HCT116 (cell line): ENCODE measurements at regions not wholly inside any gene's neighbourhood (a gene's known extent, or its start where the extent isn't known, plus 50 kb on each side); places are given as distances from the start of the nearest gene placed in this dataset.

Experiments
- ATAC-seq: fragments of 200-7000 bp; cut with Tn5 transposase; 2 replicates; pipeline ENCODE4 v1.9.1; 2020; ENCODE audit warnings: mild to moderate bottlenecking, moderate library complexity
- BruUV-seq: library from RNA; stranded (reverse); fragments of 400-500 nt; replicated peaks from 2 replicates; lab custom pipeline; 2021; lab: Mats Ljungman, UMichigan
- CTCF ChIA-PET: fragments of 300-600 bp; sonication (Branson Sonifier 250); formaldehyde crosslinking; loops from one replicate; lab custom pipeline; 2021; ENCODE audit warnings: antibody characterized with exemption; lab: Charles Lee
- POLR2A ChIA-PET: fragments of 300-600, 350-600 bp; sonication (Branson Sonifier 250); formaldehyde crosslinking; loops from one replicate; lab custom pipeline; 2021; ENCODE audit warnings: antibody characterized with exemption; lab: Charles Lee
- RAD21 ChIA-PET, 2 experiments: fragments of 300-600 bp; sonication (Branson Sonifier 250); formaldehyde crosslinking; loops; one replicate each; lab custom pipeline; 2023; ENCODE audit warnings: low total read pairs in 2 of 2; ENCODE audit not compliant: uncharacterized antibody in 2 of 2, unreplicated experiment in 2 of 2, low non-redundant PET in 1 of 2; lab: Charles Lee
- DNase-seq: peaks from one replicate; pipeline ENCODE4 v3.0.0-alpha.2; 2010; ENCODE audit warnings: low read depth, low spot score
- H2AFZ ChIP-seq: fragments of 200-600 bp; shearing (Covaris generic), sonication (generic); 2 replicates; pipeline ENCODE4 v1.6.1; 2017; ENCODE audit warnings: low read depth, mixed run types, mixed read lengths, antibody characterized with exemption, low read length; ENCODE audit not compliant: poor library complexity, severe bottlenecking
- H3K27ac ChIP-seq: 2 replicates; pipeline ENCODE4 v1.5.1; 2012; ENCODE audit warnings: low read depth, low read length
- H3K27me3 ChIP-seq: fragments of 200-600 bp; sonication (generic); 2 replicates; pipeline ENCODE4 v1.6.1; 2016; ENCODE audit warnings: mixed run types, low read length, mixed read lengths; ENCODE audit not compliant: insufficient read depth
- H3K36me3 ChIP-seq, 2 experiments: fragments of 200-500 bp in 1 of 2; fragments of 200-600 bp in 1 of 2; sonication (Bioruptor generic) in 1 of 2; sonication (generic) in 1 of 2; 2 replicates each; pipeline versions ENCODE4 v1.5.1 to v1.6.1; 2014 to 2016; ENCODE audit warnings: low read length in 2 of 2, inconsistent platforms in 1 of 2, mixed read lengths in 1 of 2, mixed run types in 1 of 2; ENCODE audit not compliant: insufficient read depth in 2 of 2, control insufficient read depth in 1 of 2
- H3K4me1 ChIP-seq, 2 experiments: fragments of 200-600 bp in 1 of 2; sonication (generic) in 1 of 2; 2 replicates each; pipeline versions ENCODE4 v1.5.1 to v1.6.1; 2012 to 2017; ENCODE audit warnings: low read length in 2 of 2, inconsistent platforms in 1 of 2, mild to moderate bottlenecking in 1 of 2, mixed read lengths in 1 of 2, mixed run types in 1 of 2, moderate library complexity in 1 of 2; ENCODE audit not compliant: insufficient read depth in 2 of 2, control insufficient read depth in 1 of 2
- H3K4me2 ChIP-seq: fragments of 200-600 bp; sonication (generic); 2 replicates; pipeline ENCODE4 v1.6.1; 2017; ENCODE audit warnings: mixed run types, low read length, mixed read lengths
- H3K4me3 ChIP-seq, 2 experiments: fragments of 200-600 bp in 1 of 2; sonication (generic) in 1 of 2; replicated peaks in 1 of 2; 2 replicates each; pipeline ENCODE4 v1.5.1; 2011 to 2016; ENCODE audit warnings: low read length in 2 of 2, control low read depth in 1 of 2, low read depth in 1 of 2, mild to moderate bottlenecking in 1 of 2, mixed read lengths in 1 of 2, mixed run types in 1 of 2
- H3K79me2 ChIP-seq: fragments of 200-600 bp; sonication (generic); 2 replicates; pipeline ENCODE4 v1.6.1; 2017; ENCODE audit warnings: mild to moderate bottlenecking, mixed run types, low read length, moderate library complexity, mixed read lengths; ENCODE audit not compliant: insufficient read depth
- H3K9ac ChIP-seq: fragments of 200-600 bp; sonication (generic); 2 replicates; pipeline ENCODE4 v1.6.1; 2016; ENCODE audit warnings: low read length, mixed read lengths
- H3K9me2 ChIP-seq: fragments of 200-600 bp; sonication (generic), shearing (Covaris generic); 2 replicates; pipeline ENCODE4 v1.6.1; 2017; ENCODE audit warnings: mixed run types, mild to moderate bottlenecking, moderate library complexity; ENCODE audit not compliant: insufficient read depth
- H3K9me3 ChIP-seq, 2 experiments: fragments of 200-500 bp in 1 of 2; fragments of 200-600 bp in 1 of 2; sonication (Bioruptor generic) in 1 of 2; sonication (generic) in 1 of 2; 2 replicates each; pipeline ENCODE4 v1.6.1; 2014 to 2017; ENCODE audit warnings: low read length in 2 of 2, mixed read lengths in 2 of 2, inconsistent platforms in 1 of 2, low read depth in 1 of 2, mild to moderate bottlenecking in 1 of 2, mixed run types in 1 of 2, moderate library complexity in 1 of 2; ENCODE audit not compliant: control insufficient read depth in 1 of 2, insufficient read depth in 1 of 2
- H4K20me1 ChIP-seq: fragments of 200-600 bp; sonication (generic), shearing (Covaris generic); 2 replicates; pipeline ENCODE4 v1.6.1; 2017; ENCODE audit warnings: mixed run types, mild to moderate bottlenecking, moderate library complexity; ENCODE audit not compliant: insufficient read depth
- ATF3 ChIP-seq: IDR thresholded peaks from 2 replicates; pipeline ENCODE4 v1.6.1; 2012
- CBX3 ChIP-seq: IDR thresholded peaks from 2 replicates; pipeline ENCODE4 v1.6.1; 2012; ENCODE audit warnings: low read depth
- CEBPB ChIP-seq: IDR thresholded peaks from 2 replicates; pipeline ENCODE4 v1.6.1; 2012; ENCODE audit warnings: low read depth
- CTCF ChIP-seq, 3 experiments: fragments of 200-600 bp in 1 of 3; sonication (generic) in 1 of 3; IDR thresholded peaks in 2 of 3; conservative IDR thresholded peaks in 1 of 3; 2 replicates each; pipeline ENCODE4 v1.5.1; 2012 to 2017; ENCODE audit warnings: low read depth in 2 of 3, low read length in 2 of 3, antibody characterized with exemption in 1 of 3, borderline replicate concordance in 1 of 3, control low read depth in 1 of 3, mild to moderate bottlenecking in 1 of 3, mixed read lengths in 1 of 3, mixed run types in 1 of 3, moderate library complexity in 1 of 3; ENCODE audit not compliant: insufficient read depth in 1 of 3
- EZH2 ChIP-seq: fragments of 200-600 bp; sonication (generic); IDR thresholded peaks from 2 replicates; pipeline ENCODE4 v1.6.1; 2017; ENCODE audit warnings: antibody characterized with exemption, mixed run types
- EZH2phosphoT487 ChIP-seq: fragments of 200-600 bp; IDR thresholded peaks from 2 replicates; pipeline ENCODE4 v1.6.1; 2018; ENCODE audit warnings: antibody characterized with exemption, borderline replicate concordance
- MAX ChIP-seq: IDR thresholded peaks from 2 replicates; pipeline ENCODE4 v1.6.1; 2012
- POLR2A ChIP-seq: IDR thresholded peaks from 2 replicates; pipeline ENCODE4 v1.7.0; 2011; ENCODE audit warnings: borderline replicate concordance; ENCODE audit not compliant: insufficient read depth, insufficient read length; ENCODE audit errors: extremely low read depth
- RAD21 ChIP-seq: IDR thresholded peaks from 2 replicates; pipeline ENCODE4 v1.6.1; 2012; ENCODE audit warnings: low read depth, mild to moderate bottlenecking
- REST ChIP-seq: IDR thresholded peaks from 2 replicates; pipeline ENCODE4 v1.6.1; 2012; ENCODE audit warnings: low read depth
- SIN3A ChIP-seq: IDR thresholded peaks from 2 replicates; pipeline ENCODE4 v1.6.1; 2012; ENCODE audit warnings: low read depth
- SP1 ChIP-seq: IDR thresholded peaks from 2 replicates; pipeline ENCODE4 v1.6.1; 2012; ENCODE audit warnings: low read depth
- SRF ChIP-seq: IDR thresholded peaks from 2 replicates; pipeline ENCODE4 v1.6.1; 2012; ENCODE audit warnings: low read depth
- TCF7L2 ChIP-seq: IDR thresholded peaks from 2 replicates; pipeline ENCODE4 v1.7.0; 2011; ENCODE audit warnings: borderline replicate concordance, inconsistent platforms; ENCODE audit not compliant: insufficient read depth, insufficient read length; ENCODE audit errors: extremely low read depth
- YY1 ChIP-seq: IDR thresholded peaks from 2 replicates; pipeline ENCODE4 v1.6.1; 2011; ENCODE audit warnings: low read length, low read depth, moderate library complexity, mild to moderate bottlenecking; ENCODE audit not compliant: insufficient replicate concordance; ENCODE audit errors: extremely low read depth
- ZFX ChIP-seq: fragments of 450-650 bp; IDR thresholded peaks from 2 replicates; pipeline ENCODE4 v1.6.1; 2017
- ZNF274 ChIP-seq: fragments of 200-500 bp; sonication (Bioruptor generic); IDR thresholded peaks from 2 replicates; pipeline ENCODE4 v1.6.1; 2014; ENCODE audit warnings: mild to moderate bottlenecking, low read depth, low read length, inconsistent platforms
- intact Hi-C: fragments of 100-400 bp; cut with micrococcal nuclease; formaldehyde crosslinking; loops from 2 replicates; pipeline ENCODE4 v1.10.0; 2022

- ChIA-PET RAD21 (no interaction called here), CTCF (no interaction called here), POLR2A (no interaction called here)
- DNase-seq (no peak), ATAC-seq (no peak)
- no peak overlapping the region for H2AFZ ChIP-seq
- H3K4me3 ChIP-seq, result no peak overlapping the region
- no peaks in the 10 kb centered on the region for H3K9me2 ChIP-seq
- no peaks in the 10 kb centered on the region for H3K4me1 ChIP-seq
- no TSS peak for BruUV-seq
- H3K9ac ChIP-seq, result no peak overlapping the region
- no peaks in the 10 kb centered on the region for H3K79me2 ChIP-seq
- intact Hi-C loops, result no loop called here
- no peaks in the 10 kb centered on the region for H4K20me1 ChIP-seq
- H3K27ac ChIP-seq, result no peak overlapping the region
- H3K27me3 ChIP-seq, result no peaks in the 10 kb centered on the region
- H3K9me3 ChIP-seq, result no peaks in the 10 kb centered on the region; a peak in 1 of 4 replicates
- H3K4me2 ChIP-seq, result no peak overlapping the region
- H3K36me3 ChIP-seq, result no peaks in the 10 kb centered on the region
- TF ChIP-seq SRF, result no peak
- TF ChIP-seq SP1, result no peak
- no peak for TF ChIP-seq POLR2A
- no peak for TF ChIP-seq SIN3A
Measured at GRCh38 chr2:38127277-38127676, 51.3 kb upstream of the CYP1B1 start.

- no peak overlapping the region for H3K4me2 ChIP-seq
- no TSS peak for BruUV-seq
- no peaks in the 10 kb centered on the region for H3K4me1 ChIP-seq
- no peaks in the 10 kb centered on the region for H3K27me3 ChIP-seq
- DNase-seq (no peak), ATAC-seq (no peak)
- no peaks in the 10 kb centered on the region; a peak in 1 of 4 replicates for H3K9me3 ChIP-seq
- ChIA-PET CTCF (no interaction called here), RAD21 (no interaction called here), POLR2A (no interaction called here)
- H3K27ac ChIP-seq, result no peak overlapping the region
- no peaks in the 10 kb centered on the region for H4K20me1 ChIP-seq
- TF ChIP-seq MAX (no peak), YY1 (no peak), POLR2A (no peak), SRF (no peak), EZH2phosphoT487 (no peak), ATF3 (no peak), ZFX (no peak), EZH2 (no peak), CBX3 (no peak), REST (no peak), TCF7L2 (no peak), CTCF (IDR thresholded peaks at IDR 0.05 in 2 of 3, conservative IDR thresholded peaks at IDR 0.05 in 1 of 3; ENCODE audit: borderline replicate concordance in 1 of 3, insufficient read depth in 1 of 3, low read depth in 2 of 3, low read length in 2 of 3) (no peak), ZNF274 (no peak), RAD21 (no peak), CEBPB (no peak)
- no peak overlapping the region for H3K4me3 ChIP-seq
- no peak overlapping the region for H2AFZ ChIP-seq
- H3K36me3 ChIP-seq, result no peaks in the 10 kb centered on the region
- H3K9ac ChIP-seq, result no peak overlapping the region
- intact Hi-C loops, result no loop called here
- H3K79me2 ChIP-seq, result no peaks in the 10 kb centered on the region
- H3K9me2 ChIP-seq, result no peaks in the 10 kb centered on the region
Measured at GRCh38 chr2:38125842-38126241, 49.9 kb upstream of the CYP1B1 start.
